Right renal pelvis (tissue), 4 donors: ENCODE measurements at regions not wholly inside any gene's neighbourhood (a gene's known extent, or its start where the extent isn't known, plus 50 kb on each side); places are given as distances from the start of the nearest gene placed in this dataset.
"Not testable (repeated sequence)": the region's sequence is repeated elsewhere in the genome, so short reads cannot be mapped to it uniquely, and the experiment has no call there.

Experiments
- DNase-seq, 4 donors: peaks; one replicate each; pipeline ENCODE4 v3.0.0-alpha.2; 2013; ENCODE audit warnings: low read depth in 4 of 4, low spot score in 3 of 4, missing footprints in 1 of 4

DNA sequence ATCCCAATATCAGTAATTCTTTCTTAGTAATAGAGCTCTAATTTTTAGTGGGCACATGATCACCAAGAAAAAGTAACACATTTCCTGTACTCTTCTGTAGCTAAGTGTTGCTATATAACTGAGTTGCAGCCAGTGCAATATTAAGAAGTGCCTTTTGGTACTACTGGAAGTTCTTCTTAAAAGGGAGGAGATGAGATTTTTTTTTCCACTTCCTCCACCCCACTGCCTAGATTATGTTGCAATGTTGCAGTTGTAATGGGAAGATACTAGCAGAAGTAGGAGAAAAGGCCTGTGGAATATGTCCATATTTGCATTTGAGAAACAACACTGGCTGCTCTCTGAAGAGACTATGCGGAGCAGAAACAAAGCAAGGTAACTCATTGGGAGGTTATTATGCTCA is 280.6 kb upstream of the ANO5 start:
- DNase-seq = no peak

DNA sequence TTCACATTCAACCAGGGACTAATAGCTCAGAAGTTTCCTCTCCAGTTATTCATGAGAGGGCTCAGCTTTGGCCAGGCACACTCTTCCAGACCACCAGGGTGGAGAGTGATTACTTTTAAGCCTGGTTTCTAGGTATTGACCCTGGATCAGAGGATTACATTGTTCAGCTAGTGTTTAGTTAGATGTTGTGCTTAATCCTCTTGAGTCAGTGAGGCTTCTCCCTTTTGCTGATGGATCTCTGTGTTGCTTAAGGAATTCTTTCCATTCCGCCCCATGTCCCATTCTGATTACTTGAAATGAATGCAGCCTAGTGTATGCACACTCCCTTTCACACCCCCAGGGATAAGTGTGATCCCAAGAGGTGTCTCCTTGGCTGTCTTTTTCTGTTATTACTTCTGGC is 271.7 kb upstream of the ANO5 start:
- no peak for DNase-seq

DNA sequence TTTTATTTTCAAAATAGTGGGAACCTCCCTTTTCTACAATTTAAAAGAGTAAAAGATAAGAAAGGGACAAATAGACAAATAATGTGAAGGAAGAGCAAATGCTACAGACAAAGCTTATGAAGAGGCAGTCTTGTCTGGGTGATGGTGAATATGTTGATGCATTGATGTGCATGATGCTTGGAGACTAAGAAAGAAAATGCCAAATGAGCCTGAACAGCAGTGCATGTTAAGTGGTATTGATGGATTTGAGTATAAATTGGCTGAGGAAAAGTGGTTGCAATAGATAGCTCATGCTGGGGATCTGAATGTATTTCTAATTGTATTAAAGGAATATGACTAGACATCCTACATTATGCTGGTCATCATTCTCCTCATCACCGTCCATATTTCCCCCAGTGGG is 268.6 kb upstream of the ANO5 start:
- no peak for DNase-seq

DNA sequence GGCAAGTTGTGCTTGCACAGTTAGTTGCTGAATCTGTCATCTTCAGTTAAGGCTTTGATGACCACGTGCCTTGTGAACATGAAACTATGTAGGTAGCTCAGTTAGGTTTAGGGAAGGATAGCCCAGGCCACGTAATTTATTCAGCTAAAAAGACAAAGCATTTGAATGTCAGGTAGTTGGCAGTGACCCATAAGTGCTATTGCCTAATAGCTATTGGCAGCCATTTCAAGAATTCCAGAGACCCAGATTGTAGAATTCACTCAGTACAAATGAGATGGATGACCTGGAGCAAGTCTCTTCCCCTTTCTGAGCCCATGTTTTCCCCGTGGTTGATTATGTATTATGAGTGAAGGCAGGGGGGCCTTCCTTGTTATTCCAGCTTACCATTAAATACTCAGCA is 265.3 kb upstream of the ANO5 start:
- DNase-seq = no peak

DNA sequence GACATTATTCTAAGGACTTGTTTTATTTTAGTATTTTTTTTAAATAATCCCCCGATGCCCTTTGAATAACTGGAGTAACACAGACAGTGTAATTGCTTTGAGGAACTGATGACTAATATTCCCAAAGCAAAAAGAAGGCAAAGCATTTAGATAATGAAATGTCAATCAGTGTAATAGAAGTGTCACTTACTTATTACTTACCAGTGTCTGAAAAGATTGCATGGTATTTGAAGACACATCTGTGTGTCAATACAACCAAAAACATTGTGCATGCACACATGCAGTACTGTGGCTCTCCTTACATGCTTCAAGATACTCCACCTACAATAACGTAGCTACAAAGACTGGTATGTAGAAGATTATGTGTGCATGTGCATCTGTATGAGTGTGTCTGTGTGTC is 264.0 kb upstream of the ANO5 start:
- DNase-seq = no peak

DNA sequence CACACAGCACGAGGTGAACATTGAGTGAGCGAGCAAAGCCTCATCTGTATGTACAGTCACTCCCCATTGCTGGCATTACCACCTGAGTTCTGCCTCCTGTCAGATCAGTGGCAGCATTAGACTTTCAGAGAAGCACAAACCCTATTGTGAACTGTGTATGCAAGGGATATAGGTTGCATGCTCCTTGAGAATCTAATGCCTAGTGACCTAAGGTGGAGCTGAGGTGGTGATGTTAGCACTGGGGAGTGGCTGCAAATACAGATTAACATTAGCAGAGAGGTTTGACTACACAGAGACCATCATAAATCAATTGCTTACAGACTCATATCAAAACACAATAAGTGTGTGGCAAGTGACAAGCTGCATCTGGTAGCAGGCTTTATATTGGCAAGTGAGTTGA is 262.5 kb upstream of the ANO5 start:
- no peak for DNase-seq

DNA sequence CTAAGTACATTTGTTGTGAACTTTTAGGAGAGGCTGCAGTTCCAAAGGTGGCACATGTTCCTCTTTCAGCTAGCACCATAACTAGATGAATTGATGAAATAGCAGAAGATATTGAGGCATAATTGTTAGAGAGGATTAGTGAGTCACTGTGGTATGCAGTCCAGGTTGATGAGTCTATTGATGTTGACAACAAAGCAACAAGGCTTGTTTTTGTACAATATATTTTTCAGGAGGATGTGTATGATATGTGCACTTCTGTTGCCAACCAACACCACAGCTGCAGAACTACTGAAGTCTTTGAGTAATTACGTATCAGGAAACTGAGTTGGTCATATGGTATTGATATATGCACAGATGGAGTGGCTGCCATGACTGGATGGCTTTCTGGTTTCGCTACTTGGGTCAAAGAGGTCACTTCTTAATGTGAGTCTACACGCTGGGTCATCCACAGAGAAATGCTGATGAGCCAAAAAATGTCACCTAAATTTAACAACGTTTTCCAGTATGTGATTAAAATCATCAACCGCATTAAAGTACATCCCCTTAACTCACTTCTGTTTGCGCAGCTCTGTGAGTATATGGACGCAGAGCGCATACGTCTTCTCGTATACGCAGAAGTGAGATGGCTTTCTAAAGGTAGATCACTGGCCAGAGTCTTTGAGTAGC is 261.3 kb upstream of the ANO5 start:
- no peak for DNase-seq

DNA sequence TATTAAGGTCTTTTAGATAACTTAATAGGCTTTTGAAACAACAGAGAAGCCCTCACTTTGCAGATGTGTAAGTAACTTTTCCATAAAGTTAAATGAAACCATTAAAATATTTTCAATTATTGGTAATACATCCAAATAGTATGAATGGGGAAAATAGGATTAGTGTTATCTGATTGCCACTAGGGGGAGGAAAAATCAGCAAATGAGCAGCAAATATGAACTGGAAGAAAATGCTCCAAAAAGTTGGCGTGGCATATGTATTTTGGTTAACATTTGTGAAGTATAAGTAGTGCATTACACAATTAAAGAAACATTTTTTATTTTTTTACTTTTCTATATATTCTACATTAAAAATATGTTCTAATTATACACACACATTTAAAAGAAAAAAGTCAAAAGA is 259.8 kb upstream of the ANO5 start:
- no peak for DNase-seq

DNA sequence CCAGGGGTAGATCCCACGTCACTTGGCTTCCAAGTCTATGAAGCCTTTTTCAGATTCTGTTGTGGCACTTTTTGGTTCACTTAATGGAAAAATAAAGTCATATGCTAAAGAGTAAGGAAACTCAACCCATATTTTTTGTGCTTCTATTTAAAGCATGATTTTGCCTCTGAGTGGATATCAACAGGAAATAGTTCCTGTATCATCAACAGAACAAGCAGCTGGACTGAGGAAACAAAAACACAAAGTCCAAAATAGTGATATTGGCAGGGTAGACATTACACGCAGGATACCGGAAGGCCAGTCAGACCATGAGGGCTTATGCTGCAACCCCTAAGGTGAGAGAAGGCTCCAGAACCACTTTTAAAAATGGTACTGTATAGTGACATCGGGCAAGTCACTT is 248.3 kb upstream of the ANO5 start:
- DNase-seq = no peak

DNA sequence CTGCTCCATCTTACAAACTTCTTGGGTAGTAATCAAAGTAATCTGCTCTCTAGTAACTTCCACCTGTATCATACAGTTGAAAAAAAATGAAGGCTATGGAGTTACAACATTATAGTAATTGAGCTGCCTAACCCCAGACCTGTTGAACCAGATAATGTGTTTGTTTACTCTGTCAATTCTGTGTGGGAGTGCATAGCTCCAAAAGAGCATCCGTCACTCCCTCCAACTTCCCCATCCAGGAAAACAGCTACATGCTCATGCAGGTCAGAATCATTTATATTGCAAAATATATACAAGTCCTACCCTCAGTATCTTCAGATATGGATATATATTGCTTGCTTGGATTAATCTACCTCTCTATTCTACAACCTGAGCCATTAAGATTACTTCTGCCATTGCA is 244.0 kb upstream of the ANO5 start:
- DNase-seq = no peak

DNA sequence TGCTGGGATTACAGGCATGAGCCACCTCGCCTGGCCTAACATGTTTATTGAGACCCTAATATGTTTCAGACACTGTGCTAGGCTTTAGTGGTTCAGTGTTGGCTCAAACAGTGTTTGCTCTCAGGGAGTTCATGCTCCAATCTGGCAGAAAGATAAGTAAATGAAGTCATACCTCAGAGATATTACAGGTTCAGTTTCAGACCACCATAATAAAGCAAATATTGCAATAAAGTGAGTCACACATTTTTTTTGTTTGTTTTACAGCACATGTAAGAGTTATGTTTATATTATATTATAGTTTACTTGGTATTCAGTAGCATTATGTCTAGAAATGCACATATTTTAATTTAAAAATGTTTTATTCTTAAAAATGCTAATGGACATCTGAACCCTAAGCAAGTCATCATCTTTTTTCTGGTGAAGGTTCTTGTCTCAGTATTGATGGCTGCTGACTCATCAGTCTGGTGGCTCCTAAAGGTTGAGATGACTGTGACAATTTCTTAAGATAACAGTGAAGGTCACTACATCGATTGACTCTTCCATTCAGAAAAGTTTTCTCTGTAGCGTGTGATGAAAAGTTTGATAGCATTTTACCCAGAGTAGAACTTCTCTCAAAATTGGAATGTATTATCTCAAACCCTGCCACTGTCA is 243.0 kb upstream of the ANO5 start:
- DNase-seq = no peak

DNA sequence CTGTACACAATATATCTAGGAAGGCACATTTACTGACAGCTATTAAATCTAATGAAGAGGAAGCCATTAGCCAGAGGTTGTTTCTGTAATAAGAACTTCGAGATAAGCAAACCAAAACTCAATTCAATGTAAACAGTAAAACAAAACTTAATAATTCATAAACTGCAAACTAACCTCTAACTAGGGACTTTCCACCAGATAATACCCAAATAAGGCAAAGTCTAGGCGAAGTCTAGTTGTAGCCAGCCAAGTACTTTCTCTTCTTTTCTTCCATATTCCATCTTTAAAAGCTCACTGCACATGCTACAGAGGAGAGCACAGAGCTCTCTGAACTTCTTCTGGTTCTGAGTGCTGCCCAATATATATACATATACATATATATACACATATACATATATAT is 229.9 kb upstream of the ANO5 start:
- no peak for DNase-seq

DNA sequence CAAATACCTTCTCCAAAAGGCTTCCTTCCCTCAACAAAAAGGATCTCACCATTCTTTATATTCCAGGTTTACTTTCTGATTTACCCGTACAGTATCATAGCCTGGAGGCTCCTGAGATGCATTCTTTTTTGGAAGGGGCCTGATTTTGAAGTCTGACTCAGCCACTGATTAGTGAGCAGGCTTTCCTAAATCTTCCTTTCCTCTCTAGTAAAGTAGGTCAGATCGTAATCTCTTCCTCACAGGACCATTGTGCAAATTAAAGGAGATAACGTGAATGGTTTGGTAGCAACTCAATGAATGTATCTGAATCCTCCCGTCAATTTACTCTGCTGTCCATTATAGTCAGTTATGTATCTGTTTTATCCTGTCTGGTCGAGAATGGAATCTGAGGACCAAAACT is 227.7 kb upstream of the ANO5 start:
- no peak for DNase-seq

DNA sequence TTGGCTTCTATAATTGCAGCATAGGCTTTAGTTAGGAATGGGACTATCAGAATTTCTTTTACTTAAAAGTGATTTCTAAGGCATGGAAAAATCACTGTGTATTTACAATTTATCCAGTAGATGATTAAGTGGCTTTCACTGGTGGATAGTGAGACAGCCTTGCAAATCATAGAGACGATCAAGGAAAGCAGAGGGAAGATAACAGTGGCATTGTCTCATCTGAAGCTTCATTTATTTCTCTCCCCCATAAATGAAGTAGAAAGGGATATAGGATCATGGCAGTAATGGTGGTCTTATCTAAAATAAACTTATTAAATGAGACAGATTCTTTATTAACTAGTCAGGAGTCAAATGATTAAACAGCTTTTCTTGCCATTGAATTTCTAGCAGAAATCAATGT is 224.2 kb upstream of the ANO5 start:
- DNase-seq = no peak

DNA sequence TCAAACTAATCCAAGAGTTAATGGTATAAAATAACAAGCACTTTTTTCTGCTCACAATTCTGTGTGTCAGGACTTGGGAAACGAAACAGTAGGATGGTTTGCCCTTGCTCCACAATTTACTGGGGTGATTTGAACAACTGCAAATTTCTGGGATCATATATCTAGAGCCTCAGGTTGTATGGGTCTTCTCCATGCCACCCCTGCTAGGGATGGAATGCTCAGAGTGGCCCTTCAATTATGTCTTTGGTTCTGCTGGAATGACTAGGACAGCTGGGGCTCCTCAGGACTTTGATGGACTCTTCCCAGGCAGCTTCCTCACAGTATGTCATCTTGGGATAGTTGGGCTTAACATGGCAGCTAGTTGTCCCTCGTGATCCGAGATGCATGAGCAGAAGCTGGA is 223.0 kb upstream of the ANO5 start:
- DNase-seq = no peak

DNA sequence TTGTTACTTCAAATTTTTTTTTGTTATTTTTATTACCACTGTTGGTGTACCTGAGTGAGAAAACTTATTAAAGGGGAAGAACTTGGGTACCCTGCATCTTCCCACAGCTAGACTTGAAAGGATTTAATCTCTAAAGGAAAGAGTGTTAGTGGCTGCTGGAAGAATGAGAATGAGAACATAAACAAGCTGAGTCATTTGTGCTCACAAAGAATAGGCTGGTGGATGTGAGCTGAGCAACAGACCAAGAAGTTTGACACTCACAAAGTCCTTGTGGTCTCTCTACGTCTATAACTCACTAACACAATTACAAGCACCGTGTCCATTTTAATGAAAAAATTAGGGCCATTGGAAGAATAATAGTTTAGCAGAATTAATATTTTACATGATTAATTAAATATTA is 217.6 kb upstream of the ANO5 start:
- no peak for DNase-seq

DNA sequence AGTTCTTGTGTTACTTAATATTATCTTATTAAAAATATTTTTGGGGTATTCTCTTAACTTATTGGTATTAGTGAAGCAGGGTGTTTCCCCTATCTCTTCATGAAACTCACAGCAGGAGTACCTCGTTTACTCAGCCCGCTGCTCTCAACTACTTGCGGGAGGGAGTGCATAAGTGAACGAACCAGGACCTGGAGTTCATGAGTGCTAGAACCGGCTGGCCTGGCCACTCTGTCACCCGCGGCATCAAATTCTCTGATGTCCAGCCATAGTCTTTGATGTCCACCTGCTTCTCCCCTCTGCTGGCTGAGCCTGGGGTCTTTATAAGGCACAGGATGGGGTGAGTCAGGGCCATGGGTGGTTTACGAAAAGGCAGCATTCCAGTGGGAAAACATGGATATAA is 216.7 kb upstream of the ANO5 start:
- DNase-seq = no peak

DNA sequence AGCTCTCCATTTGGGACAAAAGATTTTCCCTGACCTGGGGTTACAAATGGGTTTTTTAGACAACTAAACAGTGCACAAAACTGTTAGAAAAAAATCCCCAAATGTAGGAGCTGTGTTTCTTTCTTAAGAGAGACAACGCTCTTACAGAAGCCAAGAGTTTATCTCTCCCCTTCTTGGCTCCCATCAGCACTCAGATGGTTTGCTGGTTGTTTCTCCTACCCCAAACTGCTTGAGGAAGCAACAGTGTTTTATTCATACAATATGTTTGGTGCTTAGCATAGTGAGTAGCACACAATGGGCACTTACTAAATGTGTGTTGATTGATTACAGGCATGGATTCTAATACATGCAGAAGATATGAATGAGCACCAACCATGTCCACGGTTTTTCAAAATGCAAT is 209.5 kb upstream of the ANO5 start:
- DNase-seq = no peak

DNA sequence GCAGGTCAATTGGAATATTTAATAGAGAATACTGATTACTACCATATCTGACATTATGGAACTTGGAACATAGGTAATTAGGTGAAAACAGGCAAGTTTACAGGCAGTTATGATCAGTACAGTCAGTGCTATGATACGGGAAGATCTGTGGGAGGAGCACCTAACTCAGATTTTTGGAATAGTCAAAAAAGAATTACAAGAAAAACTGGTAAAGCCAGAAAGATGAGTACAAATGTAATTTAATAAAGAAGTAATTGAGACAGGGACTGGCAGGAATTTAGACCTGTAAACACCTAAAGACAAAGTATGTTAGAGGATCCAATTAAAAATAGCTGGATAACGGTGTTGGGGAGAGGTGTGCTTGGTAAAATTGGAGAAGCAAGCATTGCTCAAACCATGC is 206.5 kb upstream of the ANO5 start:
- DNase-seq = no peak

DNA sequence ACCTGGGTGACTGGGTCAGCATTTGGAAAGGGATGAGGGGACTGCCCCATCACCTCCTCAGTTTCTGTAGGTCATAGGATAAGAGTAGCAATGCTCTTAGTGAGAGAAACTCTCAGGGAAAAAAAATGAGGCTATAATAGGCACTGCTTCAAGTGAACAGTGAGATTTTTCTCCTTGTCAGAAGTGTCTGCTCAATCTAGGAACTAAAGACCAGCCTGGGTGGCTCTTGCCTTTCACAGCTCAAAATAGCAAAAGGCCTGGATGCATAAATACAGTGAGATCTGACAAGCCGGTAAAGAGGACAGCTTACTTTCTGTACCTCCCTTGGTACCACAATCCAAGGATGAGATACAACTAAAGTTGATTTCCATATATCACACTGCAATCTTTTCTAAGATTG is 205.6 kb upstream of the ANO5 start:
- DNase-seq = no peak

DNA sequence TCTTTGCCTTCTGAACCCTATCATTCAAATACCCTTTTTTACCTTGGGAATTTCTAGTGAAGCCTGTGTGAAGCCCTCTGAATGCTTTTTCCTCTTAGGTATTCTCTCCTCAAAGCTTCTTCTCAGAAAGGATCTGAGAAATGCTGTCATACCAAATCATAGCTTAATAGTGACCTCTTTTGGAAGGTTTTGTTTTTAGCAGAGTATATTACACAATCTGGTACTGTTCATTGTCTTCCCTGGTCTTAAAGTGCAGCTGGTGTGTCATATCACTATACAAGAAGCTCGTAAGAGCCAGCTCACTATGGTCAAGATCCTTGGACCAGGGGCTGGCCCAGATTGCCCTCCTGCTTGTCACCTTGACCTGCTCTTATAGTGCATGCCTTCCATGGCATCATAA is 204.4 kb upstream of the ANO5 start:
- no peak for DNase-seq

DNA sequence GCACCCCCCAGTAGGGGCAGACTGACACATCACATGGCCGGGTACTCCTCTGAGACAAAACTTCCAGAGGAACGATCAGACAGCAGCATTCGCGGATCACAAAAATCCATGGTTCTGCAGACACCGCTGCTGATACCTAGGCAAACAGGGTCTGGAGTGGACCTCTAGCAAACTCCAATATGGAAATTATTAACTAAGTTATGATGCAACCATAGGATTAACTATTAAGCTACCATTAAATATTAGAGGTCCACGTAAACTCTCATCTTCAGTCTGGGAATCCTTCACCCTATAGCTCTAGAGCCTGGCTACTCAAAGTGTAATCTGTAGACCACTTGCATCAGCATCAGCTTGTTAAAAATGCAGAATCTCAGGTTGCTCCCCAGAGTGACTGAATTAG is 191.1 kb upstream of the ANO5 start:
- not testable (repeated sequence) for DNase-seq

DNA sequence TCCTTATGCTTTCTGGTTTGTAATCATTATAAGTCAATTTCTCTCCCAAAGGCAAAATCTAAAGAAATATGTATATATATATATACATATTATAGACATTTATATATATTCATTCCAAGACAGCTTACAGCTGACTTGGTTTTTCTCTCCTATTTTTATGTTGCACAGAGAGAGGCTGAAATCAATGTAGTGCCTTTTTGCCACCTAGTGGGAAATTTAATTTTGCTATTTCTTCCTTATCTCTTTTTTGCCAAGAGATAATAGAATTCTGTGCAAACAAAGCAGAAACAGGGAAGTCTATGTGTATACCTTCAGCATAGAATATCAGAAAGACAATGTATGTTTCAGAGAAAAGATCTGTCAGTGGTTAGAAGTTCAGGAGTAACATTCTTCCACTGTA is 186.0 kb upstream of the ANO5 start:
- no peak for DNase-seq
